H9 (cell line): ENCODE measurements at regions not wholly inside any gene's neighbourhood (a gene's known extent, or its start where the extent isn't known, plus 50 kb on each side); places are given as distances from the start of the nearest gene placed in this dataset.

Experiments used
- DNase-seq: peaks from one replicate; pipeline ENCODE4 v3.0.0-alpha.2; 2017
- H2AFZ ChIP-seq: one replicate; pipeline ENCODE4 v1.6.1; 2013; ENCODE audit warnings: mild to moderate bottlenecking, low read length, control low read depth, moderate library complexity
- H2AK5ac ChIP-seq: 2 replicates; pipeline ENCODE4 v1.6.1; 2013; ENCODE audit warnings: low read length, control low read depth, mixed read lengths; ENCODE audit not compliant: insufficient read length
- H2BK120ac ChIP-seq: one replicate; pipeline ENCODE4 v1.6.1; 2013; ENCODE audit warnings: low read depth, mild to moderate bottlenecking, low read length, control low read depth, inconsistent platforms; ENCODE audit not compliant: poor library complexity, severe bottlenecking
- H2BK12ac ChIP-seq: 2 replicates; pipeline ENCODE4 v1.6.1; 2013; ENCODE audit warnings: low read length, control low read depth, mixed read lengths, low read depth; ENCODE audit not compliant: insufficient read length
- H2BK15ac ChIP-seq: 2 replicates; pipeline ENCODE4 v1.6.1; 2013; ENCODE audit warnings: low read depth, low read length, control low read depth
- H2BK20ac ChIP-seq: one replicate; pipeline ENCODE4 v1.6.1; 2013; ENCODE audit warnings: low read depth, mild to moderate bottlenecking, low read length, control low read depth, inconsistent platforms; ENCODE audit not compliant: poor library complexity, severe bottlenecking
- H2BK5ac ChIP-seq: 2 replicates; pipeline ENCODE4 v1.6.1; 2013; ENCODE audit warnings: low read length, control low read depth, mixed read lengths; ENCODE audit not compliant: insufficient read length
- H3K14ac ChIP-seq: 2 replicates; pipeline ENCODE4 v1.6.1; 2013; ENCODE audit warnings: low read length, control low read depth; ENCODE audit not compliant: insufficient read depth
- H3K18ac ChIP-seq: 2 replicates; pipeline ENCODE4 v1.6.1; 2013; ENCODE audit warnings: low read depth, mild to moderate bottlenecking, mixed read lengths, low read length, control low read depth; ENCODE audit not compliant: insufficient read length
- H3K23ac ChIP-seq: 2 replicates; pipeline ENCODE4 v1.6.1; 2013; ENCODE audit warnings: low read length, control low read depth, mixed read lengths, low read depth; ENCODE audit not compliant: insufficient read length
- H3K23me2 ChIP-seq: 2 replicates; pipeline ENCODE4 v1.6.1; 2013; ENCODE audit warnings: low read depth, mild to moderate bottlenecking, mixed read lengths, low read length, control low read depth; ENCODE audit not compliant: insufficient read length, poor library complexity, severe bottlenecking
- H3K27ac ChIP-seq: 2 replicates; pipeline ENCODE4 v1.5.1; 2013; ENCODE audit warnings: low read length, control low read depth, mixed read lengths, low read depth; ENCODE audit not compliant: insufficient read length
- H3K27me3 ChIP-seq: 2 replicates; pipeline ENCODE4 v1.6.1; 2013; ENCODE audit warnings: low read length, control low read depth, inconsistent platforms; ENCODE audit not compliant: insufficient read depth
- H3K4ac ChIP-seq: 2 replicates; pipeline ENCODE4 v1.6.1; 2013; ENCODE audit warnings: low read depth, mild to moderate bottlenecking, control low read depth, inconsistent platforms, low read length, moderate library complexity
- H3K4me1 ChIP-seq: 2 replicates; pipeline ENCODE4 v1.6.1; 2013; ENCODE audit warnings: low read length, control low read depth, inconsistent platforms; ENCODE audit not compliant: insufficient read depth
- H3K4me2 ChIP-seq: 2 replicates; pipeline ENCODE4 v1.6.1; 2013; ENCODE audit warnings: low read length, control low read depth, mixed read lengths; ENCODE audit not compliant: insufficient read length, insufficient read depth
- H3K56ac ChIP-seq: 2 replicates; pipeline ENCODE4 v1.6.1; 2013; ENCODE audit warnings: low read depth, mild to moderate bottlenecking, mixed read lengths, low read length, control low read depth; ENCODE audit not compliant: insufficient read length
- H3K79me1 ChIP-seq: 2 replicates; pipeline ENCODE4 v1.6.1; 2013; ENCODE audit warnings: low read depth, mild to moderate bottlenecking, moderate library complexity, low read length, control low read depth, inconsistent platforms; ENCODE audit not compliant: insufficient read depth, poor library complexity, severe bottlenecking
- H3K79me2 ChIP-seq: 2 replicates; pipeline ENCODE4 v1.6.1; 2013; ENCODE audit warnings: low read length, control low read depth, inconsistent platforms; ENCODE audit not compliant: insufficient read depth
- H3K9ac ChIP-seq: 2 replicates; pipeline ENCODE4 v1.6.1; 2013; ENCODE audit warnings: low read length, control low read depth, mixed read lengths; ENCODE audit not compliant: insufficient read length; ENCODE audit errors: extremely low read depth
- H3K9me3 ChIP-seq: one replicate; pipeline ENCODE4 v1.6.1; 2013; ENCODE audit warnings: low read depth, low read length, inconsistent platforms; ENCODE audit not compliant: control insufficient read depth
- H3T11ph ChIP-seq: one replicate; pipeline ENCODE4 v1.6.1; 2013; ENCODE audit warnings: mild to moderate bottlenecking, low read length, control low read depth, inconsistent platforms
- H4K20me1 ChIP-seq: one replicate; pipeline ENCODE4 v1.6.1; 2013; ENCODE audit not compliant: control insufficient read depth, insufficient read length, insufficient read depth
- H4K5ac ChIP-seq: 2 replicates; pipeline ENCODE4 v1.6.1; 2013; ENCODE audit warnings: low read depth, mild to moderate bottlenecking, mixed read lengths, low read length, control low read depth; ENCODE audit not compliant: insufficient read length
- H4K8ac ChIP-seq: replicated peaks from 2 replicates; pipeline ENCODE4 v1.6.1; 2013; ENCODE audit warnings: low read length, control low read depth, mixed read lengths, low read depth; ENCODE audit not compliant: insufficient read length
- H4K91ac ChIP-seq: 2 replicates; pipeline ENCODE4 v1.6.1; 2013; ENCODE audit warnings: low read depth, mild to moderate bottlenecking, moderate library complexity, mixed read lengths, low read length, control low read depth; ENCODE audit not compliant: insufficient read length
- H3K27ac Mint-ChIP-seq, 3 experiments: 2 replicates in 2 of 3; 3 replicates in 1 of 3; pipeline ENCODE4 v1.8.0; 2020 to 2021; ENCODE audit warnings: mixed read lengths in 3 of 3, mild to moderate bottlenecking in 1 of 3, moderate library complexity in 1 of 3
- H3K27me3 Mint-ChIP-seq: 2 replicates; pipeline ENCODE4 v1.8.0; 2021; ENCODE audit warnings: low read depth, mild to moderate bottlenecking, moderate library complexity, mixed read lengths
- H3K36me3 Mint-ChIP-seq, 3 experiments: 2 replicates in 2 of 3; 3 replicates in 1 of 3; pipeline ENCODE4 v1.8.0; 2020 to 2021; ENCODE audit warnings: low read depth in 3 of 3, mixed read lengths in 3 of 3; ENCODE audit not compliant: insufficient read depth in 1 of 3
- H3K4me1 Mint-ChIP-seq, 2 experiments: 2 replicates each; pipeline ENCODE4 v1.8.0; 2020; ENCODE audit warnings: mixed read lengths in 2 of 2
- H3K4me3 Mint-ChIP-seq, 2 experiments: 2 replicates in 1 of 2; 3 replicates in 1 of 2; pipeline ENCODE4 v1.8.0; 2020 to 2021; ENCODE audit warnings: mild to moderate bottlenecking in 2 of 2, mixed read lengths in 2 of 2, moderate library complexity in 1 of 2
- H3K9me3 Mint-ChIP-seq, 2 experiments: 2 replicates in 1 of 2; 3 replicates in 1 of 2; pipeline ENCODE4 v1.8.0; 2020; ENCODE audit warnings: mild to moderate bottlenecking in 2 of 2, mixed read lengths in 2 of 2, moderate library complexity in 1 of 2
- CTCF ChIP-seq: fragments of 200-600 bp; sonication (generic); conservative IDR thresholded peaks from 3 replicates; pipeline ENCODE4 v1.8.0; 2021; ENCODE audit warnings: antibody characterized with exemption, mild to moderate bottlenecking
- WGBS: extraction: QIAGEN DNeasy Blood & Tissue Kit; methylation state at CpG from one replicate; pipeline ENCODE4 v1.1.7; 2013; ENCODE audit warnings: missing lambda C conversion rate, low lambda C conversion rate, mixed read lengths; ENCODE audit not compliant: insufficient read length; ENCODE audit errors: extremely low coverage; 5-methylcytosine and 5-hydroxymethylcytosine counted together

DNA sequence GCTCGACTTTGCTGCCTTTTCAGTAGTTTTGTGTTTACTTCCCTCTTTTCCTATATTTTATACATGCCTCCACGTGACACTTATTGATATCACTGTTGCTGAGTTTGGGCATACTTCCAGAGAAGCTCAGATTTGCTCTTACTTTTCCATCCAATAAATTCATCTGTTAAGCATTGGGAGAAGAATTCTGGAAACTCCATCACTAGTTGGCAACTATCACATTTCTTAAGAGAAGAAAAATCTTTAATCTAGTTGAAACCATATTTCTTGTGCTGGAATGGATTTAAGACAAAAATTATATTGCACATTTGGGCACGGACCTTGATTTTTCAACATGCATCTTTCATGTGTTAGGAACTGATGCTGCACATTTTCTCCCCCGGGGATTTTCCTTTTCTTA is 52.6 kb upstream of the CPO start:
- no peaks in the 10 kb centered on the region for H3K23me2 ChIP-seq
- no peak for TF ChIP-seq CTCF
- no peak overlapping the region for H3K4me2 ChIP-seq
- no peaks in the 10 kb centered on the region for H3K36me3 Mint-ChIP-seq
- no peak overlapping the region for H2BK12ac ChIP-seq
- no peak overlapping the region for H3K4ac ChIP-seq
- H3K9ac ChIP-seq = no peak overlapping the region
- no peak overlapping the region for H3K27ac ChIP-seq
- no peak overlapping the region for H4K91ac ChIP-seq
- no peak overlapping the region for H2BK15ac ChIP-seq
- no peak overlapping the region for H2BK20ac ChIP-seq
- no peaks in the 10 kb centered on the region for H4K20me1 ChIP-seq
- H3K23ac ChIP-seq = no peak overlapping the region
- no peaks in the 10 kb centered on the region for H3K27me3 Mint-ChIP-seq
- no peaks in the 10 kb centered on the region for H3K9me3 Mint-ChIP-seq
- no peak overlapping the region for H4K5ac ChIP-seq
- no peak for DNase-seq
- H2BK5ac ChIP-seq = no peak overlapping the region
- no peak overlapping the region for H2AFZ ChIP-seq
- no peak overlapping the region for H3K4me3 Mint-ChIP-seq
- no peaks in the 10 kb centered on the region for H3K79me2 ChIP-seq
- H3K27me3 ChIP-seq = no peaks in the 10 kb centered on the region
- H3K56ac ChIP-seq = no peak overlapping the region
- H3K4me1 Mint-ChIP-seq = peaks cover 3 to 4% of the 10 kb centered on the region in 2 experiments; a peak in 3 of 4 replicates
- H3K79me1 ChIP-seq = no peaks in the 10 kb centered on the region
- no peak overlapping the region for H4K8ac ChIP-seq
- H3K4me1 ChIP-seq = no peaks in the 10 kb centered on the region
- H3K18ac ChIP-seq = no peak overlapping the region
- H2AK5ac ChIP-seq = no peak overlapping the region
- no peak overlapping the region for H2BK120ac ChIP-seq
- H3K14ac ChIP-seq = no peak overlapping the region
- H3K27ac Mint-ChIP-seq = no peak overlapping the region
- H3T11ph ChIP-seq = no peak overlapping the region
- no CpG with 5 or more reads among the region's 4 CpGs for WGBS
- H3K9me3 ChIP-seq = no peaks in the 10 kb centered on the region
